DND-41 (cell line): ENCODE measurements at regions not wholly inside any gene's neighbourhood (a gene's known extent, or its start where the extent isn't known, plus 50 kb on each side); places are given as distances from the start of the nearest gene placed in this dataset.

Experiments
- ATAC-seq: fragments of 200-7000 bp; cut with Tn5 transposase; 3 replicates; pipeline ENCODE4 v1.9.1; 2021; ENCODE audit warnings: low read depth; ENCODE audit not compliant: insufficient read depth
- DNase-seq: peaks from one replicate; pipeline ENCODE4 v3.0.0-alpha.2; 2020
- H2AFZ ChIP-seq: 2 replicates; pipeline ENCODE4 v1.6.0; 2012; ENCODE audit warnings: low read depth, low read length
- H3K27ac ChIP-seq: 2 replicates; pipeline ENCODE4 v1.5.1; 2012; ENCODE audit warnings: low read length, inconsistent platforms
- H3K27me3 ChIP-seq: fragments of 200-600 bp; sonication (generic); 2 replicates; pipeline ENCODE4 v1.6.0; 2012; ENCODE audit warnings: low read length, mild to moderate bottlenecking, inconsistent platforms; ENCODE audit not compliant: insufficient read depth, poor library complexity
- H3K36me3 ChIP-seq: 2 replicates; pipeline ENCODE4 v1.5.1; 2012; ENCODE audit warnings: low read length, inconsistent platforms; ENCODE audit not compliant: insufficient read depth
- H3K4me1 ChIP-seq: 2 replicates; pipeline ENCODE4 v1.5.1; 2012; ENCODE audit warnings: mild to moderate bottlenecking, low read length; ENCODE audit not compliant: insufficient read depth
- H3K4me2 ChIP-seq: 2 replicates; pipeline ENCODE4 v1.6.0; 2012; ENCODE audit warnings: mild to moderate bottlenecking, moderate library complexity, low read length, inconsistent platforms; ENCODE audit not compliant: insufficient read depth
- H3K4me3 ChIP-seq, 2 experiments: fragments of 200-600 bp in 1 of 2; shearing (Covaris generic) in 1 of 2; 2 replicates each; pipeline ENCODE4 v1.5.1; 2012 to 2016; ENCODE audit warnings: inconsistent platforms in 2 of 2, low read length in 2 of 2, mild to moderate bottlenecking in 2 of 2, low read depth in 1 of 2, moderate library complexity in 1 of 2
- H3K79me2 ChIP-seq: 2 replicates; pipeline ENCODE4 v1.6.0; 2012; ENCODE audit warnings: low read length, inconsistent platforms; ENCODE audit not compliant: insufficient read depth
- H3K9ac ChIP-seq: 2 replicates; pipeline ENCODE4 v1.6.0; 2012; ENCODE audit warnings: low read depth, mild to moderate bottlenecking, inconsistent platforms, low read length, moderate library complexity
- H3K9me3 ChIP-seq: 2 replicates; pipeline ENCODE4 v1.5.1; 2012; ENCODE audit warnings: low read length, moderate library complexity, mild to moderate bottlenecking, inconsistent platforms; ENCODE audit not compliant: insufficient read depth, severe bottlenecking
- H4K20me1 ChIP-seq: 2 replicates; pipeline ENCODE4 v1.6.0; 2012; ENCODE audit warnings: low read length; ENCODE audit not compliant: insufficient read depth
- CTCF ChIP-seq: IDR thresholded peaks from 2 replicates; pipeline ENCODE4 v1.5.1; 2012; ENCODE audit warnings: borderline replicate concordance, low read length, moderate library complexity, mild to moderate bottlenecking; ENCODE audit not compliant: poor library complexity, severe bottlenecking; ENCODE audit errors: extremely low read depth
- EZH2 ChIP-seq: IDR thresholded peaks from 3 replicates; pipeline ENCODE4 v1.6.1; 2012; ENCODE audit warnings: borderline replicate concordance, low read depth, mild to moderate bottlenecking, moderate library complexity, low read length, inconsistent platforms; ENCODE audit not compliant: severe bottlenecking

DNA sequence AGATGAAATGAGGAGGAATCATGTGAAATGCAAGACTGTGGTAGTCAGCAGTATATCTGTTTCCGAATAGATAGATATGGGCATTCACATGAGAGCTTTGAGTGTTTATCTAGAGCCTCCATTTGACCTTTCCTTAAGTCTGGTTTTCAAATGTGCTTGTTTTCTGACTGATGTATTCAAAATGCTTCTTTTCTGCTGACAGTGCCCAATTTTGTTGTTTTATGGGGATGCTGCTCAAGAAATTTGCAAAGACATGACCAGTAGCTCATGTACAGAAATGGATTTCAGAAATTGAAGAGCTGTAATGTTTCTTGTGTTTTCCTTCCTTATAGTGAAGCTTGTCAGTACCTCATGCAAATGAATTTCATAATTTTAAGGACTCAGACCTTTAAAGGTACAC is 903.4 kb upstream of the CDH8 start:
- Histone ChIP-seq H3K4me1 (no peaks in the 10 kb centered on the region), H3K4me2 (no peak overlapping the region), H3K36me3 (no peaks in the 10 kb centered on the region), H2AFZ (no peak overlapping the region), H3K79me2 (no peaks in the 10 kb centered on the region), H3K27ac (no peak overlapping the region), H3K27me3 (no peaks in the 10 kb centered on the region), H3K9ac (no peak overlapping the region), H4K20me1 (no peaks in the 10 kb centered on the region), H3K9me3 (no peaks in the 10 kb centered on the region), H3K4me3 (no peak overlapping the region)
- DNase-seq (no peak), ATAC-seq (no peak)
- no peak for TF ChIP-seq CTCF
- no peak for TF ChIP-seq EZH2

DNA sequence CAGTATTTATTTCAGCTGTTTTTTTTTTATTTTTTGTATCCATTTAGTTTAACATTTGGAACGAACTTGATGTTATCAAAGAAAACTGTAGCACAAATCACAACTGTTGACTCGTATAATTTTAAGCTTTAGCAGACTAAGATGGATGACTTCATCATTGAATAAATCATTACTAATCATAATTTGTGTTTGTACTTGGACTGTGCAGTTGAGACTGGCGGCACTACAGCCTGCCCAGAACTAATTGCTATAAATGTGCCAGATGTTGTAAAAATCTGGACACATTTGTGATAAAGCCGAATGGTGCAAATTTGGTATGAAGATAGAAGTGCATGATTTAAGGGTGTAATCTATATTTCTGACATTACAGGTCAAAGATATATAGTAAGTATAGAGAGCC is 897.7 kb upstream of the CDH8 start:
- H2AFZ ChIP-seq: no peak overlapping the region
- H3K79me2 ChIP-seq: no peaks in the 10 kb centered on the region
- no peaks in the 10 kb centered on the region for H3K27me3 ChIP-seq
- no peak for DNase-seq
- TF ChIP-seq EZH2: no peak
- no peak for TF ChIP-seq CTCF
- H3K4me1 ChIP-seq: no peaks in the 10 kb centered on the region
- no peak overlapping the region for H3K9ac ChIP-seq
- H3K36me3 ChIP-seq: no peaks in the 10 kb centered on the region
- ATAC-seq: no peak
- H3K27ac ChIP-seq: no peak overlapping the region
- H3K4me3 ChIP-seq: no peak overlapping the region
- H3K9me3 ChIP-seq: no peaks in the 10 kb centered on the region
- H4K20me1 ChIP-seq: no peaks in the 10 kb centered on the region
- no peak overlapping the region for H3K4me2 ChIP-seq

GRCh38 chr16:62929593-62929992 is 893.4 kb upstream of the CDH8 start:
- Histone ChIP-seq H3K27me3 (no peaks in the 10 kb centered on the region), H3K36me3 (no peaks in the 10 kb centered on the region), H3K27ac (no peak overlapping the region), H3K4me3 (no peak overlapping the region), H3K79me2 (no peaks in the 10 kb centered on the region), H3K9me3 (no peaks in the 10 kb centered on the region), H4K20me1 (no peaks in the 10 kb centered on the region), H2AFZ (no peak overlapping the region), H3K4me2 (no peak overlapping the region), H3K9ac (no peak overlapping the region), H3K4me1 (no peaks in the 10 kb centered on the region)
- DNase-seq (no peak), ATAC-seq (no peak)
- TF ChIP-seq CTCF: no peak
- no peak for TF ChIP-seq EZH2

- no peak overlapping the region for H3K9ac ChIP-seq
- no peak for TF ChIP-seq CTCF
- no peak for TF ChIP-seq EZH2
- H3K36me3 ChIP-seq: no peaks in the 10 kb centered on the region
- H2AFZ ChIP-seq: no peak overlapping the region
- no peak for ATAC-seq
- no peaks in the 10 kb centered on the region for H3K27me3 ChIP-seq
- H4K20me1 ChIP-seq: no peaks in the 10 kb centered on the region
- H3K4me2 ChIP-seq: no peak overlapping the region
- DNase-seq: no peak
- H3K4me1 ChIP-seq: no peaks in the 10 kb centered on the region
- H3K79me2 ChIP-seq: no peaks in the 10 kb centered on the region
- no peak overlapping the region for H3K4me3 ChIP-seq
- no peaks in the 10 kb centered on the region for H3K9me3 ChIP-seq
- no peak overlapping the region for H3K27ac ChIP-seq
Measured at GRCh38 chr16:62927122-62927521, 890.9 kb upstream of the CDH8 start.
